ENCODE measurements at regions not wholly inside any gene's neighbourhood (a gene's known extent, or its start where the extent isn't known, plus 50 kb on each side); places are given as distances from the start of the nearest gene placed in this dataset.

- H3K4me3 Mint-ChIP-seq: no peak overlapping the region
- no peak for ATAC-seq
- CTCF ChIA-PET: no interaction called here
Measured at GRCh38 chr13:86684402-86684801, 885.2 kb upstream of the SLITRK6 start.

DNA sequence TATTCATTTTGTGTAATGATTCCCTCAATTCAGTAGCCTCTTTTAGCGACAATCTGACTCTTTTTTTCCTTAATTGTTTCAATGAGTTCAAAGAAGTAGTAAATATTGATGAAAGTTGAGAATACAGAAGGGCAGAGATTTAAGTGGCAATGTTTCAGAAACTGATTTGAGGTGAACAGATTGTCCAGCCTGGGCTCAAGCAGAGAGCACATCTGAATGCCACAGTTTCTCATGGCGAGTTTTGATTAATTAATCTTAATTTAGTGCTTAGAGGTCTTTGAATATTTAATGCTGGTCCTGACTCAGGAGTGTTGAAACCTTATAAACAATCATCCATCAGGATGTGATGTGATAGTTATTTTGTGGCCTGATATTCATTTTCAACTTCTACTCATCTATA lies 890.7 kb upstream of the SLITRK6 start:
- Mint-ChIP-seq H3K4me3 (no peak overlapping the region), H3K27ac (no peak overlapping the region), H3K36me3 (peaks cover 6% of the 10 kb centered on the region), H3K27me3 (ENCODE audit: low read depth) (no peaks in the 10 kb centered on the region; the same call in 1 of the 2 replicates), H3K4me1 (no peaks in the 10 kb centered on the region), H3K9me3 (peaks cover 15% of the 10 kb centered on the region)
- ChIA-PET POLR2A (no interaction called here), CTCF (no interaction called here)
- DNase-seq (ENCODE audit: low spot score): no peak
- TF ChIP-seq TEAD1 (CRISPR knock-in tag; IDR thresholded peaks at IDR 0.05): no peak
- no peak for TF ChIP-seq TCF7 (CRISPR knock-in tag; IDR thresholded peaks at IDR 0.05; ENCODE audit: low read depth)
- TF ChIP-seq ZNF396 (CRISPR knock-in tag; IDR thresholded peaks at IDR 0.05; ENCODE audit: borderline replicate concordance): no peak
- TF ChIP-seq TP53 (CRISPR knock-in tag; IDR thresholded peaks at IDR 0.05): no peak
- no peak for ATAC-seq

More at GRCh38 chr13:86684402-86684801, 885.2 kb upstream of the SLITRK6 start:
- H3K27me3 Mint-ChIP-seq (ENCODE audit: low read depth): no peaks in the 10 kb centered on the region
- H3K27ac Mint-ChIP-seq: no peak overlapping the region
- no peaks in the 10 kb centered on the region for H3K4me1 Mint-ChIP-seq
- H3K9me3 Mint-ChIP-seq: peaks cover 4% of the 10 kb centered on the region
- DNase-seq (ENCODE audit: low spot score): no peak
- TF ChIP-seq ZMAT4 (CRISPR knock-in tag; IDR thresholded peaks at IDR 0.05) (no peak), EMX1 (CRISPR knock-in tag; IDR thresholded peaks at IDR 0.05) (no peak), RORB (CRISPR knock-in tag; IDR thresholded peaks at IDR 0.05) (no peak), ZNF219 (CRISPR knock-in tag; IDR thresholded peaks at IDR 0.05; ENCODE audit: borderline replicate concordance) (no peak), GTF2I (CRISPR knock-in tag; conservative IDR thresholded peaks at IDR 0.05) (no peak), GABPB1 (CRISPR knock-in tag; IDR thresholded peaks at IDR 0.05) (no peak), PREB (CRISPR knock-in tag; IDR thresholded peaks at IDR 0.05; ENCODE audit: borderline replicate concordance) (no peak), CBFB (CRISPR knock-in tag; IDR thresholded peaks at IDR 0.05; ENCODE audit: low read depth) (no peak), ZNF317 (CRISPR knock-in tag; IDR thresholded peaks at IDR 0.05; ENCODE audit: borderline replicate concordance, low read depth) (no peak)
- TF ChIP-seq, protein P1, sequence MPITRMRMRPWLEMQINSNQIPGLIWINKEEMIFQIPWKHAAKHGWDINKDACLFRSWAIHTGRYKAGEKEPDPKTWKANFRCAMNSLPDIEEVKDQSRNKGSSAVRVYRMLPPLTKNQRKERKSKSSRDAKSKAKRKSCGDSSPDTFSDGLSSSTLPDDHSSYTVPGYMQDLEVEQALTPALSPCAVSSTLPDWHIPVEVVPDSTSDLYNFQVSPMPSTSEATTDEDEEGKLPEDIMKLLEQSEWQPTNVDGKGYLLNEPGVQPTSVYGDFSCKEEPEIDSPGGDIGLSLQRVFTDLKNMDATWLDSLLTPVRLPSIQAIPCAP (CRISPR knock-in tag; IDR thresholded peaks at IDR 0.05): no peak
- TF ChIP-seq, protein P2, sequence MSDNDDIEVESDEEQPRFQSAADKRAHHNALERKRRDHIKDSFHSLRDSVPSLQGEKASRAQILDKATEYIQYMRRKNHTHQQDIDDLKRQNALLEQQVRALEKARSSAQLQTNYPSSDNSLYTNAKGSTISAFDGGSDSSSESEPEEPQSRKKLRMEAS (CRISPR knock-in tag; IDR thresholded peaks at IDR 0.05): no peak
- no peaks in the 10 kb centered on the region for H3K36me3 Mint-ChIP-seq
- POLR2A ChIA-PET: no interaction called here

- TF ChIP-seq TEAD1 (CRISPR knock-in tag; IDR thresholded peaks at IDR 0.05) (no peak), ZBTB21 (CRISPR knock-in tag; IDR thresholded peaks at IDR 0.05; ENCODE audit: borderline replicate concordance) (no peak), ESRRA (CRISPR knock-in tag; IDR thresholded peaks at IDR 0.05; ENCODE audit: borderline replicate concordance) (no peak)
- TF ChIP-seq, protein P3, sequence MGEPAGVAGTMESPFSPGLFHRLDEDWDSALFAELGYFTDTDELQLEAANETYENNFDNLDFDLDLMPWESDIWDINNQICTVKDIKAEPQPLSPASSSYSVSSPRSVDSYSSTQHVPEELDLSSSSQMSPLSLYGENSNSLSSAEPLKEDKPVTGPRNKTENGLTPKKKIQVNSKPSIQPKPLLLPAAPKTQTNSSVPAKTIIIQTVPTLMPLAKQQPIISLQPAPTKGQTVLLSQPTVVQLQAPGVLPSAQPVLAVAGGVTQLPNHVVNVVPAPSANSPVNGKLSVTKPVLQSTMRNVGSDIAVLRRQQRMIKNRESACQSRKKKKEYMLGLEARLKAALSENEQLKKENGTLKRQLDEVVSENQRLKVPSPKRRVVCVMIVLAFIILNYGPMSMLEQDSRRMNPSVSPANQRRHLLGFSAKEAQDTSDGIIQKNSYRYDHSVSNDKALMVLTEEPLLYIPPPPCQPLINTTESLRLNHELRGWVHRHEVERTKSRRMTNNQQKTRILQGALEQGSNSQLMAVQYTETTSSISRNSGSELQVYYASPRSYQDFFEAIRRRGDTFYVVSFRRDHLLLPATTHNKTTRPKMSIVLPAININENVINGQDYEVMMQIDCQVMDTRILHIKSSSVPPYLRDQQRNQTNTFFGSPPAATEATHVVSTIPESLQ (CRISPR knock-in tag; IDR thresholded peaks at IDR 0.05): no peak
- ChIA-PET CTCF (no interaction called here), POLR2A (interaction anchor here (0.6 kb wide), 1 partner anchor 675 kb away, joined by 3 read pairs; no protein-coding TSS in a partner anchor)
- ATAC-seq (no peak), DNase-seq (ENCODE audit: low spot score) (no peak)
- H3K4me1 Mint-ChIP-seq: no peaks in the 10 kb centered on the region
- no peak overlapping the region for H3K4me3 Mint-ChIP-seq
- no peak overlapping the region for H3K27ac Mint-ChIP-seq
- peaks cover 24% of the 10 kb centered on the region for H3K9me3 Mint-ChIP-seq
- no peaks in the 10 kb centered on the region; the same call in 1 of the 2 replicates for H3K27me3 Mint-ChIP-seq (ENCODE audit: low read depth)
- H3K36me3 Mint-ChIP-seq: peaks cover 6% of the 10 kb centered on the region
Measured at GRCh38 chr13:86692291-86692690, 893.1 kb upstream of the SLITRK6 start.

All from WTC11 (cell line).